CD14-positive monocyte (primary cell): ENCODE measurements at regions not wholly inside any gene's neighbourhood (a gene's known extent, or its start where the extent isn't known, plus 50 kb on each side); places are given as distances from the start of the nearest gene placed in this dataset.

Source experiments
- DNase-seq, 3 donors: peaks; one replicate each; pipeline ENCODE4 v3.0.0-alpha.2; 2011 to 2022
- H2AFZ ChIP-seq: 2 replicates; pipeline ENCODE4 v1.6.0; 2012; ENCODE audit warnings: mild to moderate bottlenecking, low read depth, low read length, inconsistent platforms; ENCODE audit not compliant: insufficient read depth, poor library complexity, severe bottlenecking
- H3K27ac ChIP-seq, 2 donors: 1 replicate in 1 of 2; 2 replicates in 1 of 2; pipeline ENCODE4 v1.5.1; 2012 to 2013; ENCODE audit warnings: low read length in 2 of 2, control low read depth in 1 of 2, inconsistent platforms in 1 of 2, low read depth in 1 of 2, mild to moderate bottlenecking in 1 of 2
- H3K27me3 ChIP-seq, 2 donors: one replicate each; pipeline versions ENCODE4 v1.6.0 to v1.6.1; 2011 to 2013; ENCODE audit warnings: low read length in 2 of 2; ENCODE audit not compliant: control insufficient read depth in 2 of 2, insufficient read depth in 2 of 2
- H3K36me3 ChIP-seq, 2 donors: replicated peaks in 1 of 2; 1 replicate in 1 of 2; 2 replicates in 1 of 2; pipeline versions ENCODE4 v1.5.1 to v1.6.1; 2012 to 2013; ENCODE audit warnings: low read length in 2 of 2, control low read depth in 1 of 2, inconsistent platforms in 1 of 2, mild to moderate bottlenecking in 1 of 2; ENCODE audit not compliant: insufficient read depth in 2 of 2, control insufficient read depth in 1 of 2
- H3K4me1 ChIP-seq, 2 donors: 1 replicate in 1 of 2; 2 replicates in 1 of 2; pipeline versions ENCODE4 v1.5.1 to v1.6.1; 2012 to 2013; ENCODE audit warnings: low read length in 2 of 2, control low read depth in 1 of 2, inconsistent platforms in 1 of 2, mild to moderate bottlenecking in 1 of 2, moderate library complexity in 1 of 2; ENCODE audit not compliant: insufficient read depth in 2 of 2, control insufficient read depth in 1 of 2
- H3K4me2 ChIP-seq: replicated peaks from 2 replicates; pipeline ENCODE3; 2012; ENCODE audit warnings: low read length, moderate library complexity, mild to moderate bottlenecking; ENCODE audit not compliant: poor library complexity, severe bottlenecking; ENCODE audit errors: extremely low read depth
- H3K4me3 ChIP-seq, 3 experiments: fragments of 200-600 bp in 1 of 3; sonication (generic) in 1 of 3; replicated peaks in 1 of 3; 1 replicate in 2 of 3; 2 replicates in 1 of 3; pipeline ENCODE4 v1.5.1; 2011 to 2013; ENCODE audit warnings: low read length in 3 of 3, mild to moderate bottlenecking in 3 of 3, control low read depth in 2 of 3, low read depth in 2 of 3, inconsistent platforms in 1 of 3, moderate library complexity in 1 of 3
- H3K79me2 ChIP-seq: 2 replicates; pipeline ENCODE4 v1.6.0; 2012; ENCODE audit warnings: mild to moderate bottlenecking, control low read depth, inconsistent platforms, low read length, moderate library complexity; ENCODE audit not compliant: insufficient read depth
- H3K9ac ChIP-seq: 2 replicates; pipeline ENCODE4 v1.6.0; 2017; ENCODE audit warnings: low read length, mild to moderate bottlenecking; ENCODE audit not compliant: insufficient read depth, poor library complexity, severe bottlenecking
- H3K9me3 ChIP-seq, 2 donors: replicated peaks in 1 of 2; 1 replicate in 1 of 2; 2 replicates in 1 of 2; pipeline versions ENCODE4 v1.5.1 to v1.6.1; 2012 to 2013; ENCODE audit warnings: low read length in 2 of 2, control low read depth in 1 of 2; ENCODE audit not compliant: control insufficient read depth in 1 of 2, insufficient read depth in 1 of 2
- H4K20me1 ChIP-seq: 2 replicates; pipeline ENCODE4 v1.6.0; 2012; ENCODE audit warnings: mild to moderate bottlenecking, low read length, control low read depth, moderate library complexity; ENCODE audit not compliant: insufficient read depth
- H3K27ac Mint-ChIP-seq, 7 donors: one replicate each; pipeline ENCODE4 v1.8.0; 2020; ENCODE audit warnings: mild to moderate bottlenecking in 7 of 7, mixed read lengths in 7 of 7, moderate library complexity in 6 of 7, inconsistent platforms in 2 of 7
- H3K27me3 Mint-ChIP-seq, 3 donors: one replicate each; pipeline ENCODE4 v1.8.0; 2021 to 2022; ENCODE audit warnings: low read depth in 3 of 3, mild to moderate bottlenecking in 3 of 3, mixed read lengths in 3 of 3, moderate library complexity in 3 of 3, inconsistent platforms in 1 of 3
- H3K36me3 Mint-ChIP-seq, 2 donors: one replicate each; pipeline ENCODE4 v1.8.0; 2020; ENCODE audit warnings: mixed read lengths in 2 of 2, inconsistent platforms in 1 of 2, mild to moderate bottlenecking in 1 of 2
- H3K4me1 Mint-ChIP-seq: one replicate; pipeline ENCODE4 v1.8.0; 2020; ENCODE audit warnings: mild to moderate bottlenecking, mixed read lengths
- H3K4me3 Mint-ChIP-seq, 2 donors: one replicate each; pipeline ENCODE4 v1.8.0; 2020; ENCODE audit warnings: mild to moderate bottlenecking in 2 of 2, mixed read lengths in 2 of 2, moderate library complexity in 1 of 2
- H3K9me3 Mint-ChIP-seq, 7 donors: one replicate each; pipeline ENCODE4 v1.8.0; 2020 to 2022; ENCODE audit warnings: mixed read lengths in 7 of 7, mild to moderate bottlenecking in 6 of 7, moderate library complexity in 6 of 7, inconsistent platforms in 2 of 7
- WGBS: methylation state at CpG from one replicate; pipeline ENCODE4 v1.1.5; 2013; ENCODE audit warnings: missing lambda C conversion rate; ENCODE audit not compliant: insufficient coverage; 5-methylcytosine and 5-hydroxymethylcytosine counted together
- intact Hi-C, 2 donors: fragments of 100-400 bp; cut with micrococcal nuclease; formaldehyde crosslinking; loops; one replicate each; pipeline versions ENCODE4 v1.15.0 to v1.15.1; 2023
- TF ChIP-seq, protein P1 (sequence below): fragments of 200-600 bp; IDR thresholded peaks from one replicate; pipeline ENCODE4 v1.8.0; 2022; ENCODE audit warnings: antibody characterized with exemption, mild to moderate bottlenecking

DNA sequence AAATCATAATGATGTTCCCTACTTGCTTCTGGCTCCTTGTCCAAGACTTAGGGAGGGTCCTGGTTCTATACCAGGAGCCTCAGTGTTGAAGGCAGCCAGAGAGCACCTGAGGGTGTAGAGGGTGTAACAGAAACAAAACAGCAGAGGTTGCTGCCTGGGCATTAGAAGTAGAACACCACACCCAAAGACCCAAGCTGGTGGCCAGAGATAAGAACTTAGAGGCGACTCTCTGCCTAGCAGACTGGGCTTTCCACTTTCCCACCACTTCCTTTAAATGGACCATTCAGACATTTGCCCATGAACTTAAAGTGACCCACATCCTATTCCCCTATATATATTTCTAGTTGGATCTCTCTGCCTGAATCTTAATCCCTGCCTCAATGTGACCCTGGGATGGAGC, 189.8 kb downstream of the KLF13 start:
- no peak overlapping the region for H3K27ac ChIP-seq
- no peaks in the 10 kb centered on the region for H4K20me1 ChIP-seq
- H3K9ac ChIP-seq = no peak overlapping the region
- intact Hi-C loops = no loop called here
- DNase-seq = no peak
- Mint-ChIP-seq H3K4me3 (no peak overlapping the region), H3K4me1 (no peaks in the 10 kb centered on the region), H3K36me3 (no peaks in the 10 kb centered on the region), H3K27ac (peak overlapping the region in 1 of 7 donors; percentile 56), H3K9me3 (peaks cover 0 to 6% (median 0%) of the 10 kb centered on the region in 7 donors), H3K27me3 (peaks cover 2 to 17% (median 15%) of the 10 kb centered on the region in 3 donors)
- no peaks in the 10 kb centered on the region for H3K27me3 ChIP-seq
- H3K4me1 ChIP-seq = no peaks in the 10 kb centered on the region
- TF ChIP-seq, protein P1, sequence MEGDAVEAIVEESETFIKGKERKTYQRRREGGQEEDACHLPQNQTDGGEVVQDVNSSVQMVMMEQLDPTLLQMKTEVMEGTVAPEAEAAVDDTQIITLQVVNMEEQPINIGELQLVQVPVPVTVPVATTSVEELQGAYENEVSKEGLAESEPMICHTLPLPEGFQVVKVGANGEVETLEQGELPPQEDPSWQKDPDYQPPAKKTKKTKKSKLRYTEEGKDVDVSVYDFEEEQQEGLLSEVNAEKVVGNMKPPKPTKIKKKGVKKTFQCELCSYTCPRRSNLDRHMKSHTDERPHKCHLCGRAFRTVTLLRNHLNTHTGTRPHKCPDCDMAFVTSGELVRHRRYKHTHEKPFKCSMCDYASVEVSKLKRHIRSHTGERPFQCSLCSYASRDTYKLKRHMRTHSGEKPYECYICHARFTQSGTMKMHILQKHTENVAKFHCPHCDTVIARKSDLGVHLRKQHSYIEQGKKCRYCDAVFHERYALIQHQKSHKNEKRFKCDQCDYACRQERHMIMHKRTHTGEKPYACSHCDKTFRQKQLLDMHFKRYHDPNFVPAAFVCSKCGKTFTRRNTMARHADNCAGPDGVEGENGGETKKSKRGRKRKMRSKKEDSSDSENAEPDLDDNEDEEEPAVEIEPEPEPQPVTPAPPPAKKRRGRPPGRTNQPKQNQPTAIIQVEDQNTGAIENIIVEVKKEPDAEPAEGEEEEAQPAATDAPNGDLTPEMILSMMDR = no peak
- H3K9me3 ChIP-seq = no peaks in the 10 kb centered on the region
- no peak overlapping the region for H3K4me2 ChIP-seq
- no peak overlapping the region for H2AFZ ChIP-seq
- H3K4me3 ChIP-seq = no peak overlapping the region
- no peaks in the 10 kb centered on the region for H3K36me3 ChIP-seq
- WGBS = 10% methylated on average over 1 of the region's 1 CpG
- H3K79me2 ChIP-seq = no peaks in the 10 kb centered on the region

DNA sequence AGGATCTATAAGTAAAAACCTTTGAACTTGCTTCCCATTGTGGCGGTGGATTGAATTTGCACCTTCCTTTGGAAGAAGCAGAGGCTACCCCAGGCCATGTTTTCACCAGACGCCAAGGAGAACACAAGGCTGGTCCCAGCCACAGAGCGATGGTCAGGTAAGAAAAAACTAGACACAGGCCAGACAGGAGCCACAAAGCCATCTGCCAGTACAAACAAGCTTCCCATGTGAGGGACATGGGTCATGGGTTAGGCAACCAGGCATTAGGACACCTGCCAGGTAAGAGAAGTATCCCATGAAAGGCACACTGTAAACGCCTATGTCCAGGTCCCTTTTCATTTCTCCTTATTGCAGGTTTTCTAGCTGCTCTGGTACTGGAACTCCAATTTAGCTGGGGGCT, 190.2 kb downstream of the KLF13 start:
- Mint-ChIP-seq H3K9me3 (peaks cover 0 to 6% (median 0%) of the 10 kb centered on the region in 7 donors), H3K4me3 (no peak overlapping the region), H3K4me1 (no peaks in the 10 kb centered on the region), H3K27ac (peak overlapping the region in 1 of 7 donors; percentile 56), H3K36me3 (no peaks in the 10 kb centered on the region), H3K27me3 (peaks cover 2 to 17% (median 15%) of the 10 kb centered on the region in 3 donors)
- no peaks in the 10 kb centered on the region for H3K9me3 ChIP-seq
- TF ChIP-seq, protein P1 = no peak
- H3K36me3 ChIP-seq = no peaks in the 10 kb centered on the region
- H3K4me3 ChIP-seq = no peak overlapping the region
- WGBS = 100% methylated on average over 3 of the region's 4 CpGs
- no peaks in the 10 kb centered on the region for H3K27me3 ChIP-seq
- no peaks in the 10 kb centered on the region for H4K20me1 ChIP-seq
- H3K79me2 ChIP-seq = no peaks in the 10 kb centered on the region
- no peak for DNase-seq
- H3K27ac ChIP-seq = no peak overlapping the region
- intact Hi-C loops = no loop called here
- H2AFZ ChIP-seq = no peak overlapping the region
- H3K9ac ChIP-seq = no peak overlapping the region
- H3K4me2 ChIP-seq = no peak overlapping the region
- no peaks in the 10 kb centered on the region for H3K4me1 ChIP-seq
